ENCODE measurements at regions not wholly inside any gene's neighbourhood (a gene's known extent, or its start where the extent isn't known, plus 50 kb on each side); places are given as distances from the start of the nearest gene placed in this dataset.

DNA sequence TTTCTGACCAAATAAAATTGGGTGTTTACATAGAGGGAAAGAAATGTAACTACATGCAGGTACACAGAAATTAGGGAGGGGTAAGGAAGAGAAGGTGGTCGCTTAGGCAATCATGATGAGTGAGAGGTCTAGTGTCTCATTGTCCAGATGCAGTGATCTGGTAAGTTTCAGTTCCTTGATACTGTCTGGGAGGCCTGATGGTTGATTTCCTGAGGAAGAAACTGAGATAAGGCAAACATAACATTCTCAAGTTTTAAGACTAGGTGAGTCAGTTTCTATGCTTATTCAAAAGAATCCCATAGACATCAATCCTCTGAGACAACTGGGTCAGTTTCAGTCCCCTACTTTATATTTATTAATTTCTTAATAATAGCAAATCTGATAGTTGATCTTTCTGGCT is 843.3 kb upstream of the CDH10 start:
- DNase-seq (ENCODE audit: low spot score), result no peak
- in situ Hi-C loops (cut with MboI; ENCODE audit: low pct_unique_long_range_greater_than_20kb, low sequenced_read_pairs, unreplicated experiment), result no loop called here
- TF ChIP-seq, protein P1, sequence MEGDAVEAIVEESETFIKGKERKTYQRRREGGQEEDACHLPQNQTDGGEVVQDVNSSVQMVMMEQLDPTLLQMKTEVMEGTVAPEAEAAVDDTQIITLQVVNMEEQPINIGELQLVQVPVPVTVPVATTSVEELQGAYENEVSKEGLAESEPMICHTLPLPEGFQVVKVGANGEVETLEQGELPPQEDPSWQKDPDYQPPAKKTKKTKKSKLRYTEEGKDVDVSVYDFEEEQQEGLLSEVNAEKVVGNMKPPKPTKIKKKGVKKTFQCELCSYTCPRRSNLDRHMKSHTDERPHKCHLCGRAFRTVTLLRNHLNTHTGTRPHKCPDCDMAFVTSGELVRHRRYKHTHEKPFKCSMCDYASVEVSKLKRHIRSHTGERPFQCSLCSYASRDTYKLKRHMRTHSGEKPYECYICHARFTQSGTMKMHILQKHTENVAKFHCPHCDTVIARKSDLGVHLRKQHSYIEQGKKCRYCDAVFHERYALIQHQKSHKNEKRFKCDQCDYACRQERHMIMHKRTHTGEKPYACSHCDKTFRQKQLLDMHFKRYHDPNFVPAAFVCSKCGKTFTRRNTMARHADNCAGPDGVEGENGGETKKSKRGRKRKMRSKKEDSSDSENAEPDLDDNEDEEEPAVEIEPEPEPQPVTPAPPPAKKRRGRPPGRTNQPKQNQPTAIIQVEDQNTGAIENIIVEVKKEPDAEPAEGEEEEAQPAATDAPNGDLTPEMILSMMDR (IDR thresholded peaks at IDR 0.05; ENCODE audit: extremely low read depth, insufficient read depth, missing control alignments), result no peak

GRCh38 chr5:25484391-25484790 is 839.6 kb upstream of the CDH10 start:
- DNase-seq (ENCODE audit: low spot score), result no peak
- in situ Hi-C loops (cut with MboI; ENCODE audit: low pct_unique_long_range_greater_than_20kb, low sequenced_read_pairs, unreplicated experiment), result no loop called here
- TF ChIP-seq, protein P1 (IDR thresholded peaks at IDR 0.05; ENCODE audit: extremely low read depth, insufficient read depth, missing control alignments), result no peak

- in situ Hi-C loops (cut with MboI; ENCODE audit: low pct_unique_long_range_greater_than_20kb, low sequenced_read_pairs, unreplicated experiment), result no loop called here
- no peak for DNase-seq (ENCODE audit: low spot score)
- TF ChIP-seq, protein P1 (IDR thresholded peaks at IDR 0.05; ENCODE audit: extremely low read depth, insufficient read depth, missing control alignments), result no peak
Observed at GRCh38 chr5:25481463-25481862, 836.7 kb upstream of the CDH10 start.

DNA sequence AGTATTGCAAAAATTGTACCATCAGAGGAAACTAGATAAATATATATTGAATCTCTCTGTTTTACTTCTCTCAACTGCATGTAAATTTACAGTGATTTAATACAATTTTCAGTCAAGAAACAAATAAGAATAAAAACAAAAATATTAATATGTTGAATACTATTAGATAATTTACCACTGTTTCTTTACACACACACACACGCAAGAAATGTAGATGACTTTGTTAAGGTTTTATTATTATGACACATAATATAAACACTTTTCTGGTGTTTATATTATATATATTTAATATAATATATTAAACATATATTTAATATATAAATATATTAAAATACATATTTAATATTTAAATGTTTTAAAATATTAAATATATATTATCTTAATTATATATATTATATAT is 814.3 kb upstream of the CDH10 start:
- in situ Hi-C loops (cut with MboI; ENCODE audit: low pct_unique_long_range_greater_than_20kb, low sequenced_read_pairs, unreplicated experiment), result no loop called here
- TF ChIP-seq, protein P1 (IDR thresholded peaks at IDR 0.05; ENCODE audit: extremely low read depth, insufficient read depth, missing control alignments), result no peak
- DNase-seq (ENCODE audit: low spot score), result no peak

GRCh38 chr5:25458628-25459027 is 813.9 kb upstream of the CDH10 start:
- no peak for DNase-seq (ENCODE audit: low spot score)
- TF ChIP-seq, protein P1 (IDR thresholded peaks at IDR 0.05; ENCODE audit: extremely low read depth, insufficient read depth, missing control alignments), result no peak
- in situ Hi-C loops (cut with MboI; ENCODE audit: low pct_unique_long_range_greater_than_20kb, low sequenced_read_pairs, unreplicated experiment), result no loop called here

- in situ Hi-C loops (cut with MboI; ENCODE audit: low pct_unique_long_range_greater_than_20kb, low sequenced_read_pairs, unreplicated experiment), result no loop called here
- TF ChIP-seq, protein P1 (IDR thresholded peaks at IDR 0.05; ENCODE audit: extremely low read depth, insufficient read depth, missing control alignments), result no peak
- no peak for DNase-seq (ENCODE audit: low spot score)
Observed at GRCh38 chr5:25453500-25453899, 808.7 kb upstream of the CDH10 start.

- in situ Hi-C loops (cut with MboI; ENCODE audit: low pct_unique_long_range_greater_than_20kb, low sequenced_read_pairs, unreplicated experiment), result no loop called here
Observed at GRCh38 chr5:25451294-25451693, 806.5 kb upstream of the CDH10 start.

More at GRCh38 chr5:25451294-25451693, 806.5 kb upstream of the CDH10 start:
- TF ChIP-seq, protein P1 (IDR thresholded peaks at IDR 0.05; ENCODE audit: extremely low read depth, insufficient read depth, missing control alignments), result no peak
- DNase-seq (ENCODE audit: low spot score), result no peak

Data from GM13977 (cell line).